Keratinocyte (primary cell): ENCODE measurements at regions not wholly inside any gene's neighbourhood (a gene's known extent, or its start where the extent isn't known, plus 50 kb on each side); places are given as distances from the start of the nearest gene placed in this dataset.

ENCODE experiments used
- DNase-seq: peaks from one replicate; pipeline ENCODE4 v3.0.0-alpha.2; 2011; ENCODE audit warnings: low read depth, missing footprints, low spot score
- FAIRE-seq: peaks from 2 replicates; lab custom pipeline; 2011; peaks lifted over from hg19 to GRCh38; lab: Jason Lieb, UNC
- H2AFZ ChIP-seq: 2 replicates; pipeline ENCODE4 v1.6.0; 2012; ENCODE audit warnings: low read length, control low read depth, inconsistent platforms; ENCODE audit not compliant: control insufficient read depth
- H3K27ac ChIP-seq: 2 replicates; pipeline ENCODE4 v1.5.1; 2011; ENCODE audit warnings: low read length; ENCODE audit not compliant: control insufficient read depth, insufficient read depth
- H3K27me3 ChIP-seq: 3 replicates; pipeline ENCODE4 v1.6.0; 2011; ENCODE audit warnings: low read length; ENCODE audit not compliant: control insufficient read depth, insufficient read depth; ENCODE audit errors: extremely low read depth
- H3K36me3 ChIP-seq, 2 experiments: 2 replicates in 1 of 2; 3 replicates in 1 of 2; pipeline ENCODE4 v1.5.1; 2011; ENCODE audit warnings: low read length in 2 of 2, mild to moderate bottlenecking in 1 of 2; ENCODE audit not compliant: control insufficient read depth in 2 of 2, insufficient read depth in 2 of 2; ENCODE audit errors: extremely low read depth in 1 of 2
- H3K4me1 ChIP-seq: 3 replicates; pipeline ENCODE4 v1.5.1; 2011; ENCODE audit warnings: low read length; ENCODE audit not compliant: control insufficient read depth, insufficient read depth; ENCODE audit errors: extremely low read depth
- H3K4me2 ChIP-seq: 3 replicates; pipeline ENCODE4 v1.6.0; 2011; ENCODE audit warnings: low read depth, low read length; ENCODE audit not compliant: control insufficient read depth, insufficient read depth; ENCODE audit errors: extremely low read depth
- H3K4me3 ChIP-seq, 3 experiments: fragments of 200-600 bp in 1 of 3; sonication (generic) in 1 of 3; 2 replicates in 2 of 3; 3 replicates in 1 of 3; pipeline ENCODE4 v1.5.1; 2011 to 2016; ENCODE audit warnings: low read length in 3 of 3, mild to moderate bottlenecking in 3 of 3, control low read depth in 2 of 3, inconsistent platforms in 1 of 3, low read depth in 1 of 3, mixed read lengths in 1 of 3, mixed run types in 1 of 3, moderate library complexity in 1 of 3; ENCODE audit not compliant: control insufficient read depth in 2 of 3, insufficient read depth in 2 of 3; ENCODE audit errors: extremely low read depth in 1 of 3
- H3K79me2 ChIP-seq: 2 replicates; pipeline ENCODE4 v1.6.0; 2012; ENCODE audit warnings: low read length; ENCODE audit not compliant: control insufficient read depth, insufficient read depth
- H3K9ac ChIP-seq: 3 replicates; pipeline ENCODE4 v1.6.0; 2011; ENCODE audit warnings: low read length; ENCODE audit not compliant: control insufficient read depth, insufficient read depth; ENCODE audit errors: extremely low read depth
- H3K9me1 ChIP-seq: 3 replicates; pipeline ENCODE4 v1.6.0; 2011; ENCODE audit warnings: low read length; ENCODE audit not compliant: control insufficient read depth, insufficient read depth; ENCODE audit errors: extremely low read depth
- H3K9me3 ChIP-seq: 2 replicates; pipeline ENCODE4 v1.5.1; 2012; ENCODE audit warnings: low read depth, low read length; ENCODE audit not compliant: control insufficient read depth
- H4K20me1 ChIP-seq: 3 replicates; pipeline ENCODE4 v1.6.0; 2011; ENCODE audit warnings: low read length; ENCODE audit not compliant: control insufficient read depth, insufficient read depth; ENCODE audit errors: extremely low read depth
- CTCF ChIP-seq, 3 experiments: IDR thresholded peaks in 1 of 3; conservative IDR thresholded peaks in 1 of 3; optimal IDR thresholded peaks in 1 of 3; 2 replicates in 2 of 3; 3 replicates in 1 of 3; pipeline versions ENCODE3 to v1.5.1; 2011; ENCODE audit warnings: low read length in 3 of 3, mild to moderate bottlenecking in 3 of 3, moderate library complexity in 2 of 3, control low read depth in 1 of 3, inconsistent platforms in 1 of 3; ENCODE audit not compliant: insufficient read depth in 2 of 3; ENCODE audit errors: extremely low read depth in 1 of 3
- EZH2 ChIP-seq: IDR thresholded peaks from one replicate; pipeline ENCODE4 v1.6.1; 2012; ENCODE audit warnings: inconsistent platforms, mild to moderate bottlenecking, low read length, moderate library complexity
- dilution Hi-C: fragments of 300-500 bp; cut with MboI; formaldehyde crosslinking; loops from one replicate; pipeline ENCODE4 v1.7.0; 2020; ENCODE audit warnings: low sequenced_read_pairs; ENCODE audit not compliant: extremely low pct_ligation_motif_present

GRCh38 chr3:164024786-164025185 is 1053.5 kb downstream of the SI start:
- FAIRE-seq = no peak
- dilution Hi-C loops = no loop called here
- DNase-seq = no peak

GRCh38 chr3:164023480-164023879 is 1054.8 kb downstream of the SI start:
- Histone ChIP-seq H3K79me2 (no peaks in the 10 kb centered on the region), H4K20me1 (no peaks in the 10 kb centered on the region), H3K9me1 (no peaks in the 10 kb centered on the region), H3K9ac (no peak overlapping the region), H3K36me3 (no peaks in the 10 kb centered on the region), H3K4me3 (no peak overlapping the region), H2AFZ (no peak overlapping the region), H3K27me3 (no peaks in the 10 kb centered on the region), H3K4me1 (no peaks in the 10 kb centered on the region), H3K9me3 (no peaks in the 10 kb centered on the region), H3K4me2 (no peak overlapping the region), H3K27ac (no peak overlapping the region)
- dilution Hi-C loops = no loop called here
- FAIRE-seq (no peak), DNase-seq (no peak)
- TF ChIP-seq EZH2 (no peak), CTCF (optimal IDR thresholded peaks at IDR 0.05 in 1 of 3, IDR thresholded peaks at IDR 0.05 in 1 of 3, conservative IDR thresholded peaks at IDR 0.05 in 1 of 3; ENCODE audit: extremely low read depth in 1 of 3, insufficient read depth in 2 of 3, low read length in 3 of 3) (no peak)

More at GRCh38 chr3:164024786-164025185, 1053.5 kb downstream of the SI start:
- no peak overlapping the region for H3K27ac ChIP-seq
- no peaks in the 10 kb centered on the region for H3K79me2 ChIP-seq
- H3K9me1 ChIP-seq = no peaks in the 10 kb centered on the region
- no peaks in the 10 kb centered on the region for H3K9me3 ChIP-seq
- H3K27me3 ChIP-seq = no peaks in the 10 kb centered on the region
- H3K4me2 ChIP-seq = no peak overlapping the region
- H2AFZ ChIP-seq = no peak overlapping the region
- H3K4me1 ChIP-seq = no peaks in the 10 kb centered on the region
- no peaks in the 10 kb centered on the region for H4K20me1 ChIP-seq
- H3K9ac ChIP-seq = no peak overlapping the region
- H3K4me3 ChIP-seq = no peak overlapping the region
- no peak for TF ChIP-seq CTCF (optimal IDR thresholded peaks at IDR 0.05 in 1 of 3, IDR thresholded peaks at IDR 0.05 in 1 of 3, conservative IDR thresholded peaks at IDR 0.05 in 1 of 3; ENCODE audit: extremely low read depth in 1 of 3, insufficient read depth in 2 of 3, low read length in 3 of 3)
- TF ChIP-seq EZH2 = no peak
- no peaks in the 10 kb centered on the region for H3K36me3 ChIP-seq
